Esophagus muscularis mucosa (tissue), 4 donors: ENCODE measurements at regions not wholly inside any gene's neighbourhood (a gene's known extent, or its start where the extent isn't known, plus 50 kb on each side); places are given as distances from the start of the nearest gene placed in this dataset.

Experiments used
- DNase-seq: peaks from one replicate; pipeline ENCODE4 v3.0.0-alpha.2; 2017; ENCODE audit errors: extremely low spot score
- H3K27ac ChIP-seq, 4 donors: fragments of 200-600 bp; sonication (generic); replicated peaks in 1 of 4; 1 replicate in 3 of 4; 2 replicates in 1 of 4; pipeline ENCODE4 v1.5.1; 2016 to 2019; ENCODE audit warnings: mild to moderate bottlenecking in 1 of 4
- H3K27me3 ChIP-seq, 4 donors: fragments of 200-600 bp; sonication (generic); one replicate each; pipeline versions ENCODE4 v1.5.1 to v1.6.0; 2016 to 2019
- H3K36me3 ChIP-seq, 4 donors: fragments of 200-600 bp; sonication (generic); one replicate each; pipeline ENCODE4 v1.5.1; 2016 to 2019
- H3K4me1 ChIP-seq, 4 donors: fragments of 200-600 bp; sonication (generic); one replicate each; pipeline ENCODE4 v1.5.1; 2016 to 2019
- H3K4me3 ChIP-seq, 4 donors: fragments of 200-600 bp; sonication (generic); 1 replicate in 2 of 4; 2 replicates in 2 of 4; pipeline ENCODE4 v1.5.1; 2016 to 2019; ENCODE audit warnings: mild to moderate bottlenecking in 4 of 4, moderate library complexity in 1 of 4
- H3K9me3 ChIP-seq, 4 donors: fragments of 200-600 bp; sonication (generic); 1 replicate in 3 of 4; 2 replicates in 1 of 4; pipeline ENCODE4 v1.5.1; 2016 to 2019
- CTCF ChIP-seq, 3 experiments: fragments of 200-600 bp in 2 of 3; fragments of 450-650 bp in 1 of 3; sonication (generic) in 2 of 3; IDR thresholded peaks; one replicate each; pipeline ENCODE4 v1.5.1; 2017 to 2019; ENCODE audit warnings: antibody characterized with exemption in 3 of 3, mild to moderate bottlenecking in 2 of 3, moderate library complexity in 1 of 3
- EP300 ChIP-seq: sonication (generic); formaldehyde crosslinking; IDR thresholded peaks from one replicate; pipeline ENCODE4 v1.6.1; 2017; ENCODE audit warnings: antibody characterized with exemption
- POLR2A ChIP-seq: fragments of 450-650 bp; IDR thresholded peaks from one replicate; pipeline ENCODE4 v1.6.1; 2017; ENCODE audit warnings: antibody characterized with exemption, moderate library complexity, mild to moderate bottlenecking, low read depth
- POLR2AphosphoS5 ChIP-seq, 2 donors: sonication (generic); formaldehyde crosslinking; IDR thresholded peaks; one replicate each; pipeline ENCODE4 v1.6.1; 2017; ENCODE audit warnings: antibody characterized with exemption in 2 of 2
- WGBS: methylation state at CpG from one replicate; pipeline ENCODE4 v1.1.5; 2018; 5-methylcytosine and 5-hydroxymethylcytosine counted together
- intact Hi-C: fragments of 100-400 bp; cut with DNase I; formaldehyde crosslinking; loops from one replicate; pipeline ENCODE4 v1.15.1; 2023

GRCh38 chr7:84801396-84801795, 385.5 kb downstream of the SEMA3D start:
- Histone ChIP-seq H3K27ac (no peak overlapping the region), H3K36me3 (no peaks in the 10 kb centered on the region), H3K4me1 (peaks cover 4 to 8% (median 6%) of the 10 kb centered on the region in 4 donors), H3K9me3 (peaks cover 0 to 3% (median 0%) of the 10 kb centered on the region in 4 donors), H3K27me3 (no peaks in the 10 kb centered on the region), H3K4me3 (no peak overlapping the region)
- TF ChIP-seq POLR2AphosphoS5 (IDR thresholded peaks at IDR 0.05), result no peak
- no peak for DNase-seq
- intact Hi-C loops, result no loop called here

- H3K27ac ChIP-seq, result no peak overlapping the region
These were observed 386.0 kb downstream of the SEMA3D start for GRCh38 chr7:84800846-84801245.

DNA sequence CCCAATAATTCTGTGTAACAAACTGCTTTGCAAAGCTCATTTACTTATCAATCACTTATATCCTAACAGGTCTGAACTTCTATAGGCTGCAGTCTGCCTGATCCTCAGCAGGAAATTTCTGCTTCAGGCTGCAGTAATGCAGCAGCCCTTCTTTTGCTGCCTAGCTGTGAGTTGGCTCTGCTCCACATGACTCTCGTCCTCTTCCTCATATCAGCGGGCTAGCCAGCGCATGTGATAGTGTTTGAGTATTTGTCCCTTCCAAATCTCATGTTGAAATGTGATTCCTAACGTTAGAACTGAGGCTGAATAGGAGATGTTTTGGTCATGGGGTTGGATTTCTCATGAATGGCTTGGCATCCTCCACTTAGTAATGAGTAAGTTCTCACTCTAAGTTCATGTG, 387.8 kb downstream of the SEMA3D start:
- no peak for DNase-seq
- Histone ChIP-seq H3K9me3 (peaks cover 0 to 8% (median 0%) of the 10 kb centered on the region in 4 donors), H3K4me1 (peaks cover 4 to 8% (median 6%) of the 10 kb centered on the region in 4 donors), H3K36me3 (no peaks in the 10 kb centered on the region), H3K4me3 (no peak overlapping the region), H3K27ac (no peak overlapping the region), H3K27me3 (no peaks in the 10 kb centered on the region)
- intact Hi-C loops, result no loop called here
- WGBS, result 87% methylated on average over 4 of the region's 4 CpGs
- TF ChIP-seq POLR2AphosphoS5 (IDR thresholded peaks at IDR 0.05) (no peak), CTCF (IDR thresholded peaks at IDR 0.05) (no peak), POLR2A (no peak), EP300 (no peak)

More at GRCh38 chr7:84800846-84801245, 386.0 kb downstream of the SEMA3D start:
- Histone ChIP-seq H3K27me3 (no peaks in the 10 kb centered on the region), H3K4me1 (peaks cover 4 to 8% (median 6%) of the 10 kb centered on the region in 4 donors), H3K36me3 (no peaks in the 10 kb centered on the region), H3K9me3 (peaks cover 0 to 8% (median 0%) of the 10 kb centered on the region in 4 donors), H3K4me3 (no peak overlapping the region)
- DNase-seq, result no peak
- intact Hi-C loops, result no loop called here
- TF ChIP-seq POLR2AphosphoS5 (IDR thresholded peaks at IDR 0.05), result no peak
- no peak for TF ChIP-seq CTCF (IDR thresholded peaks at IDR 0.05)
- 96% methylated on average over 1 of the region's 1 CpG for WGBS

DNA sequence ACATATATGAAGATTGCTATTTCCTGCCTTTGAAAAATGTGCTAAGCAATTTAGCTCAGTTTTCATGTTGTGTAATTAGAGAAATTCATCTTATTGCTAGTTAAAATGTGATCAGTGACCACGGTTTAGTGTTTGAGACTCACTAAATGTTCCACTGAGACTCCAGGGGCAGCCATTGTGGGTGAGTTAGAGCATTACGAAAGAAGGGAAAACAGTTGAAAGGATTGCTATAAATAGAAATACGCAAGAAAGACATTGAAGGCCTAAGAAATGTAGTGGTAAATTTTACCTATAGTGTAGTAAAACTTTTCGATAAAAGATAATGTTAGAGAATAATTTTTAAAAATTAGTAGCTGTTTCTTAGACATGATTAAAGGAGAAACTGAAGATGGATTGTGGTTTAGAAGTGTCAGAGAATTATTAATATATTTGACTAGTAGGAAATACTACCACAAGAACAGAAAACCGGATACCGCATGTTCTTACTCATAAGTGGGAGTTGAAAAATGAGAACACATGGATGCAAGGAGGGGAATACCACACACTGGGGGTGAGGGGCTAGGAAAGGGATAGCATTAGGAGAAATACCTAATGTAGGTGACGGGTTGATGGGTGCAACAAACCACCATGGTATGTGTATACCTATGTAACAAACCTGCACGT, 394.5 kb downstream of the SEMA3D start:
- peaks cover 0 to 8% (median 0%) of the 10 kb centered on the region in 4 donors for H3K9me3 ChIP-seq
- H3K4me1 ChIP-seq, result peaks cover 0 to 9% (median 0%) of the 10 kb centered on the region in 4 donors
- 80% methylated on average over 8 of the region's 8 CpGs for WGBS
- TF ChIP-seq EP300, result no peak
- no peak for TF ChIP-seq POLR2AphosphoS5 (IDR thresholded peaks at IDR 0.05)
- no peak for TF ChIP-seq POLR2A
- no peak for TF ChIP-seq CTCF (IDR thresholded peaks at IDR 0.05)
- H3K27me3 ChIP-seq, result no peaks in the 10 kb centered on the region
- no peaks in the 10 kb centered on the region for H3K36me3 ChIP-seq
- intact Hi-C loops, result no loop called here
- DNase-seq, result no peak
- no peak overlapping the region for H3K4me3 ChIP-seq
- no peak overlapping the region for H3K27ac ChIP-seq

- H3K4me1 ChIP-seq, result peaks cover 0 to 9% (median 0%) of the 10 kb centered on the region in 4 donors
- no peak overlapping the region for H3K27ac ChIP-seq
- H3K36me3 ChIP-seq, result no peaks in the 10 kb centered on the region
- no peak for DNase-seq
- TF ChIP-seq POLR2AphosphoS5 (IDR thresholded peaks at IDR 0.05), result no peak
- no peak for TF ChIP-seq POLR2A
- TF ChIP-seq CTCF (IDR thresholded peaks at IDR 0.05), result no peak
- 71% methylated on average over 2 of the region's 2 CpGs for WGBS
- H3K27me3 ChIP-seq, result no peaks in the 10 kb centered on the region
- intact Hi-C loops, result no loop called here
- no peak overlapping the region for H3K4me3 ChIP-seq
- H3K9me3 ChIP-seq, result no peaks in the 10 kb centered on the region
These were observed 396.0 kb downstream of the SEMA3D start for GRCh38 chr7:84790882-84791281.
